Memory B cell (primary cell): ENCODE measurements at regions not wholly inside any gene's neighbourhood (a gene's known extent, or its start where the extent isn't known, plus 50 kb on each side); places are given as distances from the start of the nearest gene placed in this dataset.

Experiments
- ATAC-seq: fragments of 150-1000 bp; cut with Tn5 transposase; 2 replicates; pipeline ENCODE4 v1.10.0; 2021; ENCODE audit warnings: low read depth, mild to moderate bottlenecking, moderate library complexity
- DNase-seq, 2 donors: peaks; one replicate each; pipeline ENCODE4 v3.0.0; 2022; ENCODE audit warnings: low spot score in 2 of 2
- H3K27ac Mint-ChIP-seq: one replicate; pipeline ENCODE4 v1.8.0; 2022; ENCODE audit warnings: mild to moderate bottlenecking, moderate library complexity, mixed read lengths
- H3K27me3 Mint-ChIP-seq: one replicate; pipeline ENCODE4 v1.8.0; 2022; ENCODE audit warnings: mixed read lengths
- H3K36me3 Mint-ChIP-seq: one replicate; pipeline ENCODE4 v1.8.0; 2022; ENCODE audit warnings: mild to moderate bottlenecking, mixed read lengths
- H3K4me1 Mint-ChIP-seq: one replicate; pipeline ENCODE4 v1.8.0; 2022; ENCODE audit warnings: mixed read lengths
- H3K4me3 Mint-ChIP-seq: one replicate; pipeline ENCODE4 v1.8.0; 2022; ENCODE audit warnings: mild to moderate bottlenecking, moderate library complexity, mixed read lengths
- H3K9me3 Mint-ChIP-seq: one replicate; pipeline ENCODE4 v1.8.0; 2022; ENCODE audit warnings: mixed read lengths

DNA sequence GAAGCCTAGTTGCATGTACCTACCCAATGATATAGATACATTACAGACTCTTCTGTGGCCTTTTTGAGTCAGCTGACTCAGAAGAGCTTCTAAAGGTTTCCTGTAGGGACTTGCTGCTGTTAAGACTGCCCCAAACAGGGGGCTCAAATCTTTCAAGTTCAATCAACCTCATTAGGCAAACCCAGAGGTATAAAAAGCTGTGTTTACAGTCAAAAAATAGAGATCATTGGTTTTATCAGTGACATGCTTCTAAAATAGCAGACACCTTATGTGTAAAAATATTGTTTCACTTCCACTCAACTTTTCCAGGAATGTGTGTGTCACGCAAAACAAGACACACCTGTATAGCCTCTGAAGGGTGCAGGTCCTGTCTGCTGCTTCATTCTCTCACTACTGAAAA lies 624.3 kb upstream of the FANCL start:
- Mint-ChIP-seq H3K9me3 (no peaks in the 10 kb centered on the region), H3K4me3 (no peak overlapping the region), H3K4me1 (peaks cover 4% of the 10 kb centered on the region)

DNA sequence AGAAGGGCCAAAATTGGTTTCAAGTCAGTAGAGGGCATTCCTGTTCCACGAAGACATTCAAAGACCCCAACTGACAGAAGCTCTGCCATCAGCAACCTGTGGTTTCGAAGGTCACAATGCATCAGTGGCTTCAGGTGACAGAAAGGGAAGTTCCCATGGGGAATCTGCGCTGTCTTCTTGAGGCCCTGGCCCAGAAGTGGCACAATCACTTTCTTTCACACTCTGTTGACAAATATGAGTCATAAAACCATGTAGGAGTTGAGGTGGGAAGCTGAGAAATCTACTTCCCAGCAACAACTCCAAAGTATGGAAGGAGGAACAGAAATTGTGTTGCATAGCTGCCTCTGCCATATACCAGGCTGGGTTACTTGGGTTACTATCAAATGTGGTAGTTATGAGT lies 621.1 kb upstream of the FANCL start:
- Mint-ChIP-seq H3K27me3 (peaks cover 4% of the 10 kb centered on the region), H3K4me3 (no peak overlapping the region), H3K4me1 (peaks cover 4% of the 10 kb centered on the region), H3K36me3 (no peaks in the 10 kb centered on the region), H3K27ac (no peak overlapping the region), H3K9me3 (no peaks in the 10 kb centered on the region)
- ATAC-seq (peak; percentile 71), DNase-seq (no peak)

More for the DNA sequence above, 624.3 kb upstream of the FANCL start:
- ATAC-seq = no peak
- peaks cover 7% of the 10 kb centered on the region for H3K27me3 Mint-ChIP-seq
- H3K36me3 Mint-ChIP-seq = no peaks in the 10 kb centered on the region
- no peak for DNase-seq
- no peak overlapping the region for H3K27ac Mint-ChIP-seq

DNA sequence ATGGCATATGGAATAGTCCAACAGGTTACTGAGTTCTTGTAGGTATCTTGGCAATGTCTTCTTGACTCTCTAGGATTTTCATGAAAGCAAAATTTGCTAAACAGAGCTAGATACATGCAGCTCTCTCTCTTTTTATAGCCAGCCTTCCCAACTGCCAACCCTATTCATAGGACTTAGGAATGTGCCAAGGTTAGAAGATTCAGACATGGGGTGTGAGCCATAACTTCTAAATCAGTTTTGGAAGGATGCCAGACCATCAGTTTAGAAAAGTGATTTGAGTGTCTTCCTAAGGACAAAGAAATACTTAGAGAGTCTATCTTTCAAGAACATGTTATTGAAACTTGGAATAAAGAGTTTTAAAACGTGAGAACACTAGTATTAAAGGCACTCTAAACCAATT lies 619.5 kb upstream of the FANCL start:
- H3K4me3 Mint-ChIP-seq = no peak overlapping the region
- no peaks in the 10 kb centered on the region for H3K36me3 Mint-ChIP-seq
- ATAC-seq = no peak

GRCh38 chr2:58856100-58856499 lies 615.0 kb upstream of the FANCL start:
- no peaks in the 10 kb centered on the region for H3K4me1 Mint-ChIP-seq
- H3K36me3 Mint-ChIP-seq = no peaks in the 10 kb centered on the region
- H3K4me3 Mint-ChIP-seq = no peak overlapping the region
- H3K27me3 Mint-ChIP-seq = peaks cover 3% of the 10 kb centered on the region
- no peak overlapping the region for H3K27ac Mint-ChIP-seq
- no peak for DNase-seq
- H3K9me3 Mint-ChIP-seq = peaks cover 3% of the 10 kb centered on the region
- no peak for ATAC-seq

More for the DNA sequence above, 619.5 kb upstream of the FANCL start:
- Mint-ChIP-seq H3K9me3 (peaks cover 3% of the 10 kb centered on the region), H3K27ac (no peak overlapping the region), H3K27me3 (peaks cover 5% of the 10 kb centered on the region), H3K4me1 (peaks cover 4% of the 10 kb centered on the region)
- no peak for DNase-seq

DNA sequence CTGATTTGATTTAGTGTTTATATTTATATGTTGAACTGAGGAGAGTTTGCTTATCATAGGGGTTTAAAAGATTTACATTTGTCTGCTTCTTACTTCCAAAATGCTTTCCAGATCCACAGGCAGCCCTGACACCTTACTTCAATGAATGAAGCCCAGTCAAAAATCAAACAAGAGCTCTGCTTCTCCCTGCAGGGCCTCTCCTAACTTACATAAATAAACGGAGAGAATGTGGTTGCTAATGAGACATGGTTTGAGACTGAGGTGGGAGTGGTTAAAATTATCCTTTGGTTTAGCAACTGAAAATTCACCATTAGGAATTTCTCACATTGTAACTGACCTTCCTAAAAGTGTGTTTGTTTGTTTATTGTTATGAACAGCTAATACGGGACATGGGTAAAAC lies 612.3 kb upstream of the FANCL start:
- no peak for DNase-seq
- H3K27ac Mint-ChIP-seq = no peak overlapping the region
- no peaks in the 10 kb centered on the region for H3K4me1 Mint-ChIP-seq
- H3K27me3 Mint-ChIP-seq = peaks cover 3% of the 10 kb centered on the region
- H3K4me3 Mint-ChIP-seq = no peak overlapping the region
- ATAC-seq = no peak
- peaks cover 3% of the 10 kb centered on the region for H3K9me3 Mint-ChIP-seq
- H3K36me3 Mint-ChIP-seq = no peaks in the 10 kb centered on the region

DNA sequence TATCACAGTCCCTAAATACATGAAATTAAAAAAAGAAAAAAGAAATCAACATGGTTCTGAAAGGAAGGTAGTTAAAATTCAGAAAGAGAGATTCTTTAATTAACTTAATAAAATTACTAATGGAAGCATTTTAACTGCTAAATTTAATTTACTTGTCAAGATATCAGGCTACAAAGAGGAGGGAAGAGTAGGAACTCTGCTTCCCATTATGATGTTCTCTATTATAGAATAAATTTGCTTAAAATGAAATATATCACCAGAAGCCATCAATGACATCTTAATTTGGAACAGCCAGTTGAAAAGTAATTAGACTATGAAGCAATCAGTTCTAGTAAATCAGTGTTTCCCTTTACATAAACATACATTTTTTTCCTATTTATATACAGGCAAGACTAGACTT lies 611.8 kb upstream of the FANCL start:
- H3K9me3 Mint-ChIP-seq = peaks cover 3% of the 10 kb centered on the region
- no peaks in the 10 kb centered on the region for H3K36me3 Mint-ChIP-seq
- DNase-seq (no peak), ATAC-seq (no peak)
- peaks cover 3% of the 10 kb centered on the region for H3K27me3 Mint-ChIP-seq
- H3K4me1 Mint-ChIP-seq = no peaks in the 10 kb centered on the region
- no peak overlapping the region for H3K4me3 Mint-ChIP-seq
- H3K27ac Mint-ChIP-seq = no peak overlapping the region

DNA sequence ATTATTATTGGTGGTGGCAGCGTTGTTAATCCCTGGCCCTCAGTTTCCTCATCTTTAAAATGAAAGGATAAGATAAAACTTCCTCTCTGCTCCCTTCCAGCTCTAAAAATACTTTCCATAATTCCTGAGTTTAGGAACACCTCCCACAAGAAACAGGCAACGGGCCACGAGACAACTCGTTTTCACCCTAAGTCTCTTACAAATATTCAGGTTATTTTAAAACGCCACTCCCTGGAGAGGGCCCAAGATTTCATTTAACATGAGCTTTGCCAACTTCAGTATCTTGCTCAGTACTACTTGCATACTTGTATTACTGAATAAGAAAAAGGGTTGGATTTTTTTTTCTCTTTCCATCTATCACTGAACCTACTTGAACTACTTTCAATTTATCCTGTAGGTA lies 611.1 kb upstream of the FANCL start:
- no peaks in the 10 kb centered on the region for H3K4me1 Mint-ChIP-seq
- H3K4me3 Mint-ChIP-seq = no peak overlapping the region
- H3K27ac Mint-ChIP-seq = no peak overlapping the region
- H3K36me3 Mint-ChIP-seq = no peaks in the 10 kb centered on the region
- H3K9me3 Mint-ChIP-seq = peaks cover 3% of the 10 kb centered on the region
- no peak for ATAC-seq
- peaks cover 3% of the 10 kb centered on the region for H3K27me3 Mint-ChIP-seq
- no peak for DNase-seq

DNA sequence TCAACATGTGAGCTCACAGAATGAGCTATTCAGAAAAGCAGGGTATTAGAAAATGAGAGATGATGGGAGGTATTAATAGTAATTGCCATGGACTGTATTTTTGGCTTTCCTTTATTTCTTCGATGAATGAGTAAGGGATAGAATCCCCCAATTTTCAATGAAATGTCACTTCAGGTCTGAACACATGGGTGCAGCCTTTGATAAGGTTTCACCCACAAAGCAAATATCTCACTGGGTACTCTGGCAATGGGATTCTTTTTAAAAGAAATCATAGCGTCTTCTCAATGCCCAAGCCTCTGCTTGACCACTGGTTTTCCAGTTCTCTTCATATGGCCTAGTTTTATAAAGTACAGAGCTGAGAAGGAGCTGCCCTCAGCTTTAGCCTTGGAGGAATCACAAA lies 610.5 kb upstream of the FANCL start:
- H3K4me3 Mint-ChIP-seq = no peak overlapping the region
- no peaks in the 10 kb centered on the region for H3K4me1 Mint-ChIP-seq
- no peaks in the 10 kb centered on the region for H3K36me3 Mint-ChIP-seq
- DNase-seq (no peak), ATAC-seq (no peak)
- no peak overlapping the region for H3K27ac Mint-ChIP-seq
- no peaks in the 10 kb centered on the region for H3K9me3 Mint-ChIP-seq
- H3K27me3 Mint-ChIP-seq = no peaks in the 10 kb centered on the region

DNA sequence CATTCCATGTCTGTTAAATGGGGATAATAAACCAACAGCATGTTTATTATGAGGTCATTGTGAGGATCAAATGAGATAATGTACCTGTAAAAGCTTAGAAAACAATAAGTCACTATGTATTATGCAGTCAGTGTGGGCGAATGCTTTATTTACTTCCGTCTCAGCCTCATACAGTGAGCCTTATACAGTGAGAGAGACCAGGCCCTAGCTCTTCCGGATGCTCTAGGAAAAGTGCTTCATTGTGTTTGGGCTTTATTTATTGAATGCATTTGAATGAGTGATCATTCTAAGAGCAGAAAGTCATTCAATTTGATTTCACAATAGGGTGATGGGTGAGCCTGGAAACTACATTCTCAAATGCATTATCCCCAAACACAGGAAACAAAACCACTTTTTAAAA lies 603.9 kb upstream of the FANCL start:
- ATAC-seq (no peak), DNase-seq (no peak)
- Mint-ChIP-seq H3K36me3 (no peaks in the 10 kb centered on the region), H3K27me3 (no peaks in the 10 kb centered on the region), H3K4me1 (no peaks in the 10 kb centered on the region), H3K4me3 (no peak overlapping the region), H3K9me3 (no peaks in the 10 kb centered on the region), H3K27ac (no peak overlapping the region)

- Mint-ChIP-seq H3K27me3 (no peaks in the 10 kb centered on the region), H3K9me3 (peaks cover 2% of the 10 kb centered on the region), H3K36me3 (no peaks in the 10 kb centered on the region), H3K4me3 (no peak overlapping the region), H3K27ac (no peak overlapping the region), H3K4me1 (no peaks in the 10 kb centered on the region)
- ATAC-seq = no peak
- no peak for DNase-seq
Measured at GRCh38 chr2:58842501-58843155, 601.5 kb upstream of the FANCL start.

DNA sequence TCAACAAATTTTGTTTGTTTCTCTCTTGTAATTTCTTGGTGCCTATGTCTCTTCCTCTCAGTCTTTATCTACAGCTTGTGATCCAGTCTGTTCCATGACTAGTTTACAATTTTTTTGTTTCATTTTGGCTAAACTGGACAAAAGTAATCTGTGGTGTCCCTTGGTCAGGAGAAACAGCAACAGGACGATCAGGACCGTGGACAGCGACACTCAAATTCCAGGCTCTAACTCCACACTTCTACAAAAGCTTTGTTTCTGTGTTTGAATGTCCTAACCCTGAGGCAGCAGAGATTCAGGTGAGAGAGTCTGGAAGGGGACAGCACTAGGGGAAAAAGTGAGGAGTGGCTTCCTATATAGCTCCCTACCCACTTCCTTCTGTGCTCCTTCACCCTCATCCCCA lies 593.3 kb upstream of the FANCL start:
- no peak for ATAC-seq
- Mint-ChIP-seq H3K27ac (no peak overlapping the region), H3K27me3 (peaks cover 5% of the 10 kb centered on the region), H3K4me3 (no peak overlapping the region), H3K4me1 (no peaks in the 10 kb centered on the region), H3K9me3 (peaks cover 8% of the 10 kb centered on the region), H3K36me3 (peaks cover 2% of the 10 kb centered on the region)
- DNase-seq = no peak

- Mint-ChIP-seq H3K4me1 (no peaks in the 10 kb centered on the region), H3K36me3 (peaks cover 2% of the 10 kb centered on the region), H3K4me3 (no peak overlapping the region), H3K27ac (no peak overlapping the region), H3K9me3 (peaks cover 27% of the 10 kb centered on the region), H3K27me3 (peaks cover 2% of the 10 kb centered on the region)
- ATAC-seq = no peak
- no peak for DNase-seq
Measured at GRCh38 chr2:58826795-58827194, 585.7 kb upstream of the FANCL start.

DNA sequence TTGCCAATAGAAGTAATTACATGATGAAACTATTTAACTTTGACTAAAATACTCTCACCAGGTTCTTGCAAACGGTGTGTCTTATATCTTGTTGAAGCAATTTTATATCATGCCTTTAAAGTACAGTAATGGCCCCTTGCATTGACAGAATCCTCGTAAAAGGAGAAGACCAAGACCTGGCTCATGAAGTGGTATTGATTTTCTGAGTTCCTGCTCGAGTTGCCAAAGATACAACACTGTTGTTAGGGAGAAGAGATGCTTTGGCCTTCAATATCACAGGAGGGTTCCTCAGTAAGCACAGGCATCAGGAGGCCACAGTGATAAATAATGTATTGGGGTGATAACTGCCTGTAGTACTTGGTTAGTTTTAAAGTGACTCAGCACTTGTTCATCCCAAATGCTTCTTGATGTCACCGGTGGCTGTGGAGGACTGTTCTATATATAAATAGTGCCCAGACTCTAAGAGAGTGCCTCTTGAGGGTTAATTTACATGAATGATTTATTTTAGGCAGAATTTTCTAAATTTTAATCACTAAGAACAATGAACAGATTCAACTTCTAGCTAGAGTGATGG lies 571.7 kb upstream of the FANCL start:
- Mint-ChIP-seq H3K9me3 (no peaks in the 10 kb centered on the region), H3K36me3 (no peaks in the 10 kb centered on the region), H3K4me3 (no peak overlapping the region), H3K4me1 (no peaks in the 10 kb centered on the region), H3K27me3 (peaks cover 2% of the 10 kb centered on the region), H3K27ac (no peak overlapping the region)
- ATAC-seq (no peak), DNase-seq (no peak)

GRCh38 chr2:58805126-58805525 lies 564.0 kb upstream of the FANCL start:
- H3K27ac Mint-ChIP-seq = no peak overlapping the region
- no peak overlapping the region for H3K4me3 Mint-ChIP-seq
- H3K4me1 Mint-ChIP-seq = peaks cover 2% of the 10 kb centered on the region
- H3K27me3 Mint-ChIP-seq = peaks cover 5% of the 10 kb centered on the region
- DNase-seq (no peak), ATAC-seq (no peak)
- no peaks in the 10 kb centered on the region for H3K36me3 Mint-ChIP-seq
- peaks cover 2% of the 10 kb centered on the region for H3K9me3 Mint-ChIP-seq

GRCh38 chr2:58803192-58803591 lies 562.1 kb upstream of the FANCL start:
- Mint-ChIP-seq H3K4me1 (peaks cover 2% of the 10 kb centered on the region), H3K9me3 (peaks cover 2% of the 10 kb centered on the region), H3K27me3 (peaks cover 12% of the 10 kb centered on the region), H3K4me3 (no peak overlapping the region), H3K27ac (no peak overlapping the region), H3K36me3 (no peaks in the 10 kb centered on the region)
- ATAC-seq (no peak), DNase-seq (no peak)
